ENCODE measurements at regions not wholly inside any gene's neighbourhood (a gene's known extent, or its start where the extent isn't known, plus 50 kb on each side); places are given as distances from the start of the nearest gene placed in this dataset.

- TF ChIP-seq CTCF (IDR thresholded peaks at IDR 0.05; ENCODE audit: borderline replicate concordance, extremely low read depth, low read length, poor library complexity, severe bottlenecking), result no peak
- no peak for TF ChIP-seq EZH2 (IDR thresholded peaks at IDR 0.05; ENCODE audit: borderline replicate concordance, low read depth, low read length, severe bottlenecking)
These were observed 436.6 kb downstream of the IRS1 start for GRCh38 chr2:226362980-226363379.
